ENCODE measurements at regions not wholly inside any gene's neighbourhood (a gene's known extent, or its start where the extent isn't known, plus 50 kb on each side); places are given as distances from the start of the nearest gene placed in this dataset.

- no peak for DNase-seq
Measured at GRCh38 chr3:178048768-178049167, 487.5 kb upstream of the KCNMB2 start.

- no peak for DNase-seq
Measured at GRCh38 chr3:178054471-178054870, 481.8 kb upstream of the KCNMB2 start.

- no peak for DNase-seq
Measured at GRCh38 chr3:178055939-178056338, 480.3 kb upstream of the KCNMB2 start.

- no peak for DNase-seq
Measured at GRCh38 chr3:178056868-178057267, 479.4 kb upstream of the KCNMB2 start.

- no peak for DNase-seq
Measured at GRCh38 chr3:178058629-178059028, 477.6 kb upstream of the KCNMB2 start.

- no peak for DNase-seq
Measured at GRCh38 chr3:178059119-178059518, 477.1 kb upstream of the KCNMB2 start.

GRCh38 chr3:178059836-178060235, 476.4 kb upstream of the KCNMB2 start:
- DNase-seq = no peak

GRCh38 chr3:178060407-178060806, 475.8 kb upstream of the KCNMB2 start:
- no peak for DNase-seq

- DNase-seq = no peak
Measured at GRCh38 chr3:178062126-178062525, 474.1 kb upstream of the KCNMB2 start.

- DNase-seq = no peak
Measured at GRCh38 chr3:178063461-178063860, 472.8 kb upstream of the KCNMB2 start.

- no peak for DNase-seq
Measured at GRCh38 chr3:178067721-178068120, 468.5 kb upstream of the KCNMB2 start.

- no peak for DNase-seq
Measured at GRCh38 chr3:178072391-178073305, 463.6 kb upstream of the KCNMB2 start.

- DNase-seq = no peak
Measured at GRCh38 chr3:178073366-178073765, 462.9 kb upstream of the KCNMB2 start.

- no peak for DNase-seq
Measured at GRCh38 chr3:178075344-178075743, 460.9 kb upstream of the KCNMB2 start.

GRCh38 chr3:178078953-178079352, 457.3 kb upstream of the KCNMB2 start:
- DNase-seq = no peak

GRCh38 chr3:178079966-178080365, 456.3 kb upstream of the KCNMB2 start:
- DNase-seq = no peak

- no peak for DNase-seq
Measured at GRCh38 chr3:178082326-178082906, 453.8 kb upstream of the KCNMB2 start.

GRCh38 chr3:178083906-178084866, 452.1 kb upstream of the KCNMB2 start:
- no peak for DNase-seq

- DNase-seq = peak; percentile 19
Measured at GRCh38 chr3:178084938-178085816, 451.1 kb upstream of the KCNMB2 start.

- DNase-seq = no peak
Measured at GRCh38 chr3:178085817-178086123, 450.5 kb upstream of the KCNMB2 start.

- DNase-seq = no peak
Measured at GRCh38 chr3:178086144-178086825, 450.0 kb upstream of the KCNMB2 start.

- DNase-seq = no peak
Measured at GRCh38 chr3:178087376-178087775, 448.9 kb upstream of the KCNMB2 start.
